Stimulated activated naive B cell treated with anti-CD40 and anti-IgM and Interleukin-4, amounts not matched to agents 10 μg/mL and 1 μg/mL and 100 μg/mL, for 72 hours (primary cell): ENCODE measurements at regions not wholly inside any gene's neighbourhood (a gene's known extent, or its start where the extent isn't known, plus 50 kb on each side); places are given as distances from the start of the nearest gene placed in this dataset.

Experiments used
- ATAC-seq, 2 donors: fragments of 150-1000 bp; cut with Tn5 transposase; replicated peaks; 2 replicates each; pipeline ENCODE4 v1.10.0; 2021; ENCODE audit warnings: moderate library complexity in 1 of 2
- DNase-seq: peaks from one replicate; pipeline ENCODE4 v3.0.0; 2021
- H3K27ac Mint-ChIP-seq: one replicate; pipeline ENCODE4 v1.8.0; 2022; ENCODE audit warnings: mild to moderate bottlenecking, mixed read lengths
- H3K27me3 Mint-ChIP-seq, 2 donors: one replicate each; pipeline ENCODE4 v1.8.0; 2022; ENCODE audit warnings: mixed read lengths in 2 of 2
- H3K36me3 Mint-ChIP-seq, 2 donors: one replicate each; pipeline ENCODE4 v1.8.0; 2022; ENCODE audit warnings: mixed read lengths in 2 of 2, mild to moderate bottlenecking in 1 of 2
- H3K4me1 Mint-ChIP-seq, 2 donors: one replicate each; pipeline ENCODE4 v1.8.0; 2022; ENCODE audit warnings: mixed read lengths in 2 of 2, mild to moderate bottlenecking in 1 of 2
- H3K4me3 Mint-ChIP-seq, 2 donors: one replicate each; pipeline ENCODE4 v1.8.0; 2022; ENCODE audit warnings: mild to moderate bottlenecking in 2 of 2, mixed read lengths in 2 of 2, moderate library complexity in 1 of 2
- H3K9me3 Mint-ChIP-seq, 2 donors: one replicate each; pipeline ENCODE4 v1.8.0; 2022; ENCODE audit warnings: mixed read lengths in 2 of 2, mild to moderate bottlenecking in 1 of 2

DNA sequence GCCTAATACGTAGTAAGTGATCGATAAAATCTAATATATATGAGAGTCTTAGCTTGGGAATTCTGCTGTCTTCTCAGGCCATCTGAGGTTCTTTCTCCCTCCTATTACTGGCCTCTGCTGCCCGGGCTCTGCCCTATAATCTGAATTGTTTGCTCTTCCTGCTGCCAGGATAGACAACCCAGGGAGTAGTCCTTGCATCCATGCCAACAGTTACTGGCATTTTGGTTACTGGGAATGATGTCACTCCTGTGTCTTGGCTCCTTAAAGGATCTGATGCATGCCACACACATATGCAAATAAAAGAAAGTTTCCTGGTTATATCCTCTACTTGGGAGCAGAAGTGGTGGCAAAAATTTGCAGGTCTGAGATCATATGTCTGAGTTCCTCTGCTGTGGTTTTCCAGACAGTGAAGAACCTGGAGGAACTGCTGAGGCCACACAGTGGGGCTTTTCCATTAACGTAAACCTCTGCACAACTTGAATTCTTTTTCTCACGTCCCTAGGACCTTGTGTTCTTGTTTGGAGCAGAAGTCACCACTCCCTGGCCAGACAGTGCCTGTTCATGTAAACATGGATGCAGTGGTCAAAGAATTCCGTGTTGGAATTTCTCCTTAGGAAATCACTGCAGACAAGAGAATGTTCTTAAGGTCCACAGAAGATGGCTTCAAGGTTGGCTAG is 320.6 kb upstream of the TBX3 start:
- H3K36me3 Mint-ChIP-seq = no peaks in the 10 kb centered on the region
- DNase-seq = no peak
- peaks cover 3 to 4% of the 10 kb centered on the region in 2 donors for H3K9me3 Mint-ChIP-seq
- H3K27ac Mint-ChIP-seq = no peak overlapping the region
- H3K4me1 Mint-ChIP-seq = no peaks in the 10 kb centered on the region
- no peak overlapping the region for H3K4me3 Mint-ChIP-seq
- no peak for ATAC-seq
- H3K27me3 Mint-ChIP-seq = peaks cover 12% of the 10 kb centered on the region in 2 donors

- H3K27ac Mint-ChIP-seq = no peak overlapping the region
- H3K36me3 Mint-ChIP-seq = no peaks in the 10 kb centered on the region
- peaks cover 12% of the 10 kb centered on the region in 2 donors for H3K27me3 Mint-ChIP-seq
- peaks cover 3 to 9% of the 10 kb centered on the region in 2 donors for H3K9me3 Mint-ChIP-seq
- DNase-seq = no peak
- no peak overlapping the region for H3K4me3 Mint-ChIP-seq
- ATAC-seq = no peak
- H3K4me1 Mint-ChIP-seq = no peaks in the 10 kb centered on the region
These were observed 318.5 kb upstream of the TBX3 start for GRCh38 chr12:115002434-115002833.

DNA sequence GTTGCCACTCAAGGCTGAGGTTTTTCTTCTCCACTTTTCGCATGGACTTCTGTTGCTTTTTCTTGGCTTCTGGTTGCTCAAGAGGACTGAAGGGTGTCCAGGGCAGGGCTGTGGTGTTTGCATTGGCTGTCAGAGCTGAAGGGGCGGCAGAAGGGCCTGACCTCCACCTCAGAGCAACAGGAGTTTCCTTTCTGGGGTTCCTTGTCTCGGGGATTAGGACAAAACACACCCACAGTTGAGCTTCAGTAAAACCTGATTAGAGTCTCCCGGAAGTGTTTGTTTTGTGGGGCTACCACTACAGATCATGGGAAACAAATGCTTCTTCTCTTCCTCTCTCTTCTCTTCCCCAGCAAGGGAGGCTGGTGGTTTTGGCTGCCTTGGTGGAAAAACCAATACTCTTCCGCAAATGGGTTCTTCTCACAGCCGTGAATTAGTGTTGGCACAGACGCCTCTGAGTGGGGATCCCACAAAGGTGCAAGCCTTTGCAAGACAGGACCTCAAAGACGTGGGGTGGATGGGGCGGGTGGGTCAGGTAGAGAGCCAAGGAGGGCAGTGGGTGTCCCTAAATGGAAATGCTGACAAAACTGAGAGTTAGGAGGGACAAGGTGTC is 317.7 kb upstream of the TBX3 start:
- H3K27me3 Mint-ChIP-seq = peaks cover 12% of the 10 kb centered on the region in 2 donors
- ATAC-seq (no peak), DNase-seq (no peak)
- no peak overlapping the region for H3K27ac Mint-ChIP-seq
- no peaks in the 10 kb centered on the region for H3K4me1 Mint-ChIP-seq
- H3K36me3 Mint-ChIP-seq = no peaks in the 10 kb centered on the region
- peaks cover 3 to 11% of the 10 kb centered on the region in 2 donors for H3K9me3 Mint-ChIP-seq
- no peak overlapping the region for H3K4me3 Mint-ChIP-seq

- Mint-ChIP-seq H3K27me3 (peaks cover 12% of the 10 kb centered on the region in 2 donors), H3K36me3 (peaks cover 0 to 3% of the 10 kb centered on the region in 2 donors), H3K9me3 (peaks cover 8 to 17% of the 10 kb centered on the region in 2 donors), H3K4me1 (no peaks in the 10 kb centered on the region), H3K27ac (no peak overlapping the region), H3K4me3 (no peak overlapping the region)
- ATAC-seq (no peak), DNase-seq (no peak)
These were observed 316.1 kb upstream of the TBX3 start for GRCh38 chr12:115000038-115000437.

GRCh38 chr12:114998750-114999128 is 314.8 kb upstream of the TBX3 start:
- ATAC-seq (no peak), DNase-seq (no peak)
- Mint-ChIP-seq H3K4me1 (no peaks in the 10 kb centered on the region), H3K4me3 (no peak overlapping the region), H3K36me3 (peaks cover 0 to 3% of the 10 kb centered on the region in 2 donors), H3K9me3 (peaks cover 8 to 17% of the 10 kb centered on the region in 2 donors), H3K27me3 (peaks cover 12% of the 10 kb centered on the region in 2 donors), H3K27ac (no peak overlapping the region)

- Mint-ChIP-seq H3K27ac (no peak overlapping the region), H3K4me3 (no peak overlapping the region), H3K9me3 (peaks cover 8 to 17% of the 10 kb centered on the region in 2 donors), H3K4me1 (no peaks in the 10 kb centered on the region), H3K27me3 (peaks cover 12% of the 10 kb centered on the region in 2 donors), H3K36me3 (peaks cover 0 to 3% of the 10 kb centered on the region in 2 donors)
- no peak for DNase-seq
- ATAC-seq = peak in 1 of 2 donors; percentile 27
These were observed 314.3 kb upstream of the TBX3 start for GRCh38 chr12:114998118-114998749.

GRCh38 chr12:114996382-114996781 is 312.4 kb upstream of the TBX3 start:
- Mint-ChIP-seq H3K27me3 (peaks cover 0 to 6% of the 10 kb centered on the region in 2 donors), H3K9me3 (peaks cover 8 to 17% of the 10 kb centered on the region in 2 donors), H3K4me3 (no peak overlapping the region), H3K27ac (no peak overlapping the region), H3K4me1 (no peaks in the 10 kb centered on the region), H3K36me3 (peaks cover 0 to 3% of the 10 kb centered on the region in 2 donors)
- ATAC-seq (no peak), DNase-seq (no peak)

GRCh38 chr12:114995891-114996290 is 311.9 kb upstream of the TBX3 start:
- ATAC-seq (no peak), DNase-seq (no peak)
- Mint-ChIP-seq H3K4me1 (no peaks in the 10 kb centered on the region), H3K27me3 (peaks cover 0 to 6% of the 10 kb centered on the region in 2 donors), H3K4me3 (no peak overlapping the region), H3K9me3 (peaks cover 8 to 17% of the 10 kb centered on the region in 2 donors), H3K36me3 (peaks cover 0 to 3% of the 10 kb centered on the region in 2 donors), H3K27ac (no peak overlapping the region)

GRCh38 chr12:114993165-114993564 is 309.2 kb upstream of the TBX3 start:
- ATAC-seq = no peak
- Mint-ChIP-seq H3K36me3 (peaks cover 0 to 3% of the 10 kb centered on the region in 2 donors), H3K27me3 (no peaks in the 10 kb centered on the region), H3K4me1 (no peaks in the 10 kb centered on the region), H3K9me3 (peaks cover 7 to 8% of the 10 kb centered on the region in 2 donors), H3K4me3 (no peak overlapping the region), H3K27ac (no peak overlapping the region)
- no peak for DNase-seq

DNA sequence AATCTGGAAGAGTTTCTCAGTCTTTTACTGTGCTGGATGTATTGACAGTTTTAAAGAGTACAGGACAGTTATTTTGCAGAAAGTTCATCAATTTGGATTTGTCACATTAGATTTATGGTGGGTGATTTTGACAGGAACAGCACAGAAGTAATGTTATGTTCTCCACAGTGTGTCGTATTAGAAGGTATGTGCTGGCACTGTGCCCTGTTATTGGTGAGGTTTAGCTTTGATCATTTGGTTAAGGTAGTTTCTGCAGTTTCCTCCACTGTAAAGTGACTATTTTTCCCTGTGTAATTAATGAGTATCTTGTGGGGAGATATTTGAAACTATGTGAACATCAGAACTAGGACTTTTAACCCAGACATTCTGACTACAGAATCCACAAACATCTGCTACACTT is 308.5 kb upstream of the TBX3 start:
- H3K4me3 Mint-ChIP-seq = no peak overlapping the region
- DNase-seq = no peak
- no peak for ATAC-seq
- H3K27ac Mint-ChIP-seq = no peak overlapping the region
- peaks cover 0 to 3% of the 10 kb centered on the region in 2 donors for H3K36me3 Mint-ChIP-seq
- H3K27me3 Mint-ChIP-seq = no peaks in the 10 kb centered on the region
- H3K9me3 Mint-ChIP-seq = peaks cover 7 to 8% of the 10 kb centered on the region in 2 donors
- no peaks in the 10 kb centered on the region for H3K4me1 Mint-ChIP-seq

DNA sequence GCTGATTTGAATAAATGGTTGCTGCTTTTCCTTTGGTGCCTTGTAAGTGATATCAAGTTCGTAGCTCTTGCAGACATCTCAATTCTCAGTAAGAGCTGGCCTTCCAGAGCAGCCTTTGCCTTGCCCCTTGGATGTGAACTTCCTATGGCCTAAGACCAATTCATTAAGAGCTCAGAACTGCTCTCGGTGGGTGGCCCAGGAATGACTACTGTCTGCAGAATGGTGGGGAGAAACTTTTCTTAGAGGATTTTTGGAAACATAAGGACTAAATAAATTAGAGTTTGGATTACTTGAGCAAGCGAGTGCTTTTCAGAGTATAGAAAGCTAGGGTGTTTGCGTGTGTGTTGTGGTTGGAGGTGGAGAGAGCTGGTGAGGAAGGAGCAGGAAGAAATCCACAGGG is 306.4 kb upstream of the TBX3 start:
- ATAC-seq = no peak
- Mint-ChIP-seq H3K4me1 (no peaks in the 10 kb centered on the region), H3K9me3 (peaks cover 6 to 7% of the 10 kb centered on the region in 2 donors), H3K27ac (no peak overlapping the region), H3K27me3 (no peaks in the 10 kb centered on the region), H3K36me3 (no peaks in the 10 kb centered on the region), H3K4me3 (no peak overlapping the region)
- DNase-seq = no peak

- ATAC-seq (no peak), DNase-seq (no peak)
- H3K4me1 Mint-ChIP-seq = no peaks in the 10 kb centered on the region
- no peak overlapping the region for H3K4me3 Mint-ChIP-seq
- peaks cover 7 to 15% of the 10 kb centered on the region in 2 donors for H3K9me3 Mint-ChIP-seq
- no peak overlapping the region for H3K27ac Mint-ChIP-seq
- H3K36me3 Mint-ChIP-seq = no peaks in the 10 kb centered on the region
- H3K27me3 Mint-ChIP-seq = no peaks in the 10 kb centered on the region
These were observed 302.9 kb upstream of the TBX3 start for GRCh38 chr12:114986849-114987248.

DNA sequence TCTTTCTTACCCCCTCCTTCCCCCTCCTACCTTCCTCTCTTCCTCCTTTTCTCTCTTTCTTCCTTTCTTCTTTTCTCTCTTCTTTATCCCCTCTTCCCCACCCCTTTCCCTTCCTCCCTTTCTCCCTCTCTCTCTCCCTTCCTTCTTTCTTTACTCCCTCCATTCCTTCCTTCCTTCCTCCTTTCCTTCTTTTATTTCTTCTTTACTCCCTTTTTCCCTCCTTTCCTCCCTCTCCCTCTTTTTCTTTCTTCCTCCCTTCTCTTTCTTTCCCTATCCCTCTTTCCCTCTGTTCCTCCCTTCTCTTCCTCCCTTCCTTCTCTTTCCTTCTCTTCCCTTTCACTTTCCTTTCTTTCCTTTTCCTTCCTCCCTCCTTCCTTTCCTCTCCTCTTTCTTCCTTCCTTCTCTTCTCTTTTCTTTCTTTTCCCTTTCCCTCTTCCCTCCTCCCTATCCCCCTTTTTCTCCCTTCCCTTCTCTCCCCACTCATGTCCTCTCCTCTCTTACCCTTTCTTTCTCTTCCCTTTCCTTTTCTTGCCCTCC is 302.3 kb upstream of the TBX3 start:
- H3K27me3 Mint-ChIP-seq = no peaks in the 10 kb centered on the region
- H3K4me1 Mint-ChIP-seq = no peaks in the 10 kb centered on the region
- peaks cover 7 to 15% of the 10 kb centered on the region in 2 donors for H3K9me3 Mint-ChIP-seq
- DNase-seq = no peak
- H3K27ac Mint-ChIP-seq = no peak overlapping the region
- no peak overlapping the region for H3K4me3 Mint-ChIP-seq
- H3K36me3 Mint-ChIP-seq = no peaks in the 10 kb centered on the region
- ATAC-seq = no peak

DNA sequence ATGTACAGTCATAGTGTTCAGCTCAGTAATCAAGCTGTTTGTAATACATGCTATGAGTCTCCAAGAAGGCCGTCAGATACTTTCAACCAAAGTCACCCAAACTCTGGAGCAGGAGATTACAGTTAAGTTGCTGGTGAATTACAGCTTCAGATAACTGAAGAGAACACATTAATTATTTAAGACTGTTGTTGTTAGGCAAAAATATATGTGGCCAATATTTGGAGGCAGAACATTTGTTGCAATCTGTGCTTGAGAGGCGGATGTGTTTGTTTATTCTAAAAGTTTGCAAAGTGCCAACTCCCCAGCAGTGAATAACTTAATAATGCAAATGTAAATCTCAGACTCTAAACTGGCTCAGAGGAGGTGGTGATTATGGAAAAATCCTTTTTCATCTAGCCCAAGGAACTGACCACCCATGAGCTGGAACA is 300.7 kb upstream of the TBX3 start:
- Mint-ChIP-seq H3K4me3 (no peak overlapping the region), H3K36me3 (no peaks in the 10 kb centered on the region), H3K27ac (no peak overlapping the region), H3K27me3 (no peaks in the 10 kb centered on the region), H3K9me3 (peaks cover 11 to 15% of the 10 kb centered on the region in 2 donors), H3K4me1 (no peaks in the 10 kb centered on the region)
- DNase-seq = no peak
- ATAC-seq = no peak
